Lung (tissue), 11 donors: ENCODE measurements at regions not wholly inside any gene's neighbourhood (a gene's known extent, or its start where the extent isn't known, plus 50 kb on each side); places are given as distances from the start of the nearest gene placed in this dataset.

Experiments
- ATAC-seq: fragments of 200-7000 bp; cut with Tn5 transposase; one replicate; pipeline ENCODE4 v1.9.1; 2020; ENCODE audit warnings: moderate number of reproducible peaks; ENCODE audit not compliant: insufficient read depth, low FRiP score
- DNase-seq, 3 donors: peaks; one replicate each; pipeline ENCODE4 v3.0.0-alpha.2; 2013 to 2017
- H3K27ac ChIP-seq, 2 donors: one replicate each; pipeline ENCODE4 v1.5.1; 2013; ENCODE audit warnings: mild to moderate bottlenecking in 2 of 2, moderate library complexity in 2 of 2, control low read depth in 1 of 2, inconsistent platforms in 1 of 2, low read depth in 1 of 2, low read length in 1 of 2
- H3K27me3 ChIP-seq, 3 donors: one replicate each; pipeline ENCODE4 v1.5.1; 2013; ENCODE audit warnings: low read length in 2 of 3; ENCODE audit not compliant: control insufficient read depth in 3 of 3, insufficient read depth in 3 of 3
- H3K36me3 ChIP-seq, 4 donors: one replicate each; pipeline ENCODE4 v1.5.1; 2013; ENCODE audit warnings: low read length in 4 of 4, mild to moderate bottlenecking in 1 of 4, moderate library complexity in 1 of 4; ENCODE audit not compliant: control insufficient read depth in 4 of 4, insufficient read depth in 4 of 4
- H3K4me1 ChIP-seq, 5 donors: one replicate each; pipeline ENCODE4 v1.5.1; 2013; ENCODE audit warnings: low read length in 5 of 5, mild to moderate bottlenecking in 2 of 5, moderate library complexity in 1 of 5; ENCODE audit not compliant: control insufficient read depth in 5 of 5, insufficient read depth in 5 of 5
- H3K4me3 ChIP-seq: one replicate; pipeline ENCODE4 v1.5.1; 2013; ENCODE audit warnings: mild to moderate bottlenecking, control low read depth, moderate library complexity
- H3K9ac ChIP-seq, 2 donors: one replicate each; pipeline ENCODE4 v1.5.1; 2013; ENCODE audit warnings: low read length in 2 of 2, control low read depth in 1 of 2; ENCODE audit not compliant: insufficient read depth in 1 of 2
- H3K9me3 ChIP-seq, 4 donors: one replicate each; pipeline ENCODE4 v1.5.1; 2013; ENCODE audit warnings: low read length in 3 of 4, mild to moderate bottlenecking in 1 of 4, moderate library complexity in 1 of 4; ENCODE audit not compliant: control insufficient read depth in 4 of 4, insufficient read depth in 3 of 4
- WGBS, 2 donors: extraction: QIAGEN DNeasy Blood & Tissue Kit; methylation state at CpG; one replicate each; pipeline ENCODE4 v1.1.7; 2013; 5-methylcytosine and 5-hydroxymethylcytosine counted together
- TF ChIP-seq, protein P1 (sequence below): IDR thresholded peaks from 2 replicates; pipeline ENCODE4 v1.5.1; 2012; ENCODE audit warnings: mild to moderate bottlenecking; ENCODE audit errors: control extremely low read depth, extremely low read depth
- donor health status: control.
- donor health status: control.
- donor health status: Bipolar disorder and iron deficiency.
- donor health status: healthy.
- donor health status: DM: yes; HTN: yes; CAD: no.

- DNase-seq (no peak), ATAC-seq (no peak)
- Histone ChIP-seq H3K9ac (no peak overlapping the region), H3K27ac (no peak overlapping the region), H3K4me1 (no peaks in the 10 kb centered on the region), H3K4me3 (no peak overlapping the region), H3K27me3 (no peaks in the 10 kb centered on the region), H3K9me3 (no peaks in the 10 kb centered on the region), H3K36me3 (no peaks in the 10 kb centered on the region)
- whole genome bisulfite sequencing, 2 donors, result 89 to 90% methylated on average over 4 of the region's 4 CpGs
- TF ChIP-seq, protein P1, sequence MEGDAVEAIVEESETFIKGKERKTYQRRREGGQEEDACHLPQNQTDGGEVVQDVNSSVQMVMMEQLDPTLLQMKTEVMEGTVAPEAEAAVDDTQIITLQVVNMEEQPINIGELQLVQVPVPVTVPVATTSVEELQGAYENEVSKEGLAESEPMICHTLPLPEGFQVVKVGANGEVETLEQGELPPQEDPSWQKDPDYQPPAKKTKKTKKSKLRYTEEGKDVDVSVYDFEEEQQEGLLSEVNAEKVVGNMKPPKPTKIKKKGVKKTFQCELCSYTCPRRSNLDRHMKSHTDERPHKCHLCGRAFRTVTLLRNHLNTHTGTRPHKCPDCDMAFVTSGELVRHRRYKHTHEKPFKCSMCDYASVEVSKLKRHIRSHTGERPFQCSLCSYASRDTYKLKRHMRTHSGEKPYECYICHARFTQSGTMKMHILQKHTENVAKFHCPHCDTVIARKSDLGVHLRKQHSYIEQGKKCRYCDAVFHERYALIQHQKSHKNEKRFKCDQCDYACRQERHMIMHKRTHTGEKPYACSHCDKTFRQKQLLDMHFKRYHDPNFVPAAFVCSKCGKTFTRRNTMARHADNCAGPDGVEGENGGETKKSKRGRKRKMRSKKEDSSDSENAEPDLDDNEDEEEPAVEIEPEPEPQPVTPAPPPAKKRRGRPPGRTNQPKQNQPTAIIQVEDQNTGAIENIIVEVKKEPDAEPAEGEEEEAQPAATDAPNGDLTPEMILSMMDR, result no peak
Observed at GRCh38 chr6:88361754-88362153, 195.6 kb upstream of the CNR1 start.

GRCh38 chr6:88361298-88361697, 195.2 kb upstream of the CNR1 start:
- DNase-seq (no peak), ATAC-seq (no peak)
- H3K4me1 ChIP-seq, result no peaks in the 10 kb centered on the region
- 69 to 79% methylated on average over 3 of the region's 3 CpGs for WGBS, 2 donors
- H3K27me3 ChIP-seq, result no peaks in the 10 kb centered on the region
- no peaks in the 10 kb centered on the region for H3K36me3 ChIP-seq
- H3K9ac ChIP-seq, result no peak overlapping the region
- no peak overlapping the region for H3K4me3 ChIP-seq
- H3K27ac ChIP-seq, result no peak overlapping the region
- no peaks in the 10 kb centered on the region for H3K9me3 ChIP-seq
- TF ChIP-seq, protein P1, result no peak

DNA sequence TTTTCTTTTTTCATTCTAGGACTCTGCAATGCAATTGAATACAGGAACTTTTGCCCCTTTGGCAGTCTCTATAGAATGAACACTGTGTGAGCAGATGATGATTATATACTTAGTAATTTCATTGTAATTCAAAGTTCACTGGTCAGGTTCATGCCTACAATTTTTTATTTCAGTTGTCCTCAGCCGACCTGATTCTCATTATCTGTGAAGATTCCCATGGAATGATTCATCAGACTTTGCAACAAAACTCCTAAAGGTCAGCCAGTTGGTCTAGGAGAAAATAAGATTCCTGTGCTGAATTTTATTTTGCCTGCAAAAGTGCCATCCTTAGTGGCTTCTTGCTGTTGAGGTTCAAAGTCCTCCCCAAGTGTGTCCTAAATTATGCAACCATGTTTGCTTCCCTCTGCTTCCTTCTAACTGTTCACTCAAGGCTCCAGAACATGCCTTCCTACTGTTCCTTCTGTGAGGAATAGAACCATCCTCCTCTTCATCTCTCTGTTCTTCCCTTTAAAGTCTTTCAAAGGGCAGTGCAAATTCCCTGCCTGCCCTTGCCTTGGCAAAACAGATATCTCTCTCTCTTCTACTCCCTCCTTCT, 194.2 kb upstream of the CNR1 start:
- ATAC-seq, result no peak
- H3K4me3 ChIP-seq, result no peak overlapping the region
- DNase-seq, result no peak
- H3K9me3 ChIP-seq, result no peaks in the 10 kb centered on the region
- no peak overlapping the region for H3K27ac ChIP-seq
- H3K27me3 ChIP-seq, result no peaks in the 10 kb centered on the region
- TF ChIP-seq, protein P1, result no peak
- no peak overlapping the region for H3K9ac ChIP-seq
- WGBS, 2 donors, result 61 to 62% methylated on average over 1 of the region's 1 CpG
- H3K36me3 ChIP-seq, result no peaks in the 10 kb centered on the region
- no peaks in the 10 kb centered on the region for H3K4me1 ChIP-seq

DNA sequence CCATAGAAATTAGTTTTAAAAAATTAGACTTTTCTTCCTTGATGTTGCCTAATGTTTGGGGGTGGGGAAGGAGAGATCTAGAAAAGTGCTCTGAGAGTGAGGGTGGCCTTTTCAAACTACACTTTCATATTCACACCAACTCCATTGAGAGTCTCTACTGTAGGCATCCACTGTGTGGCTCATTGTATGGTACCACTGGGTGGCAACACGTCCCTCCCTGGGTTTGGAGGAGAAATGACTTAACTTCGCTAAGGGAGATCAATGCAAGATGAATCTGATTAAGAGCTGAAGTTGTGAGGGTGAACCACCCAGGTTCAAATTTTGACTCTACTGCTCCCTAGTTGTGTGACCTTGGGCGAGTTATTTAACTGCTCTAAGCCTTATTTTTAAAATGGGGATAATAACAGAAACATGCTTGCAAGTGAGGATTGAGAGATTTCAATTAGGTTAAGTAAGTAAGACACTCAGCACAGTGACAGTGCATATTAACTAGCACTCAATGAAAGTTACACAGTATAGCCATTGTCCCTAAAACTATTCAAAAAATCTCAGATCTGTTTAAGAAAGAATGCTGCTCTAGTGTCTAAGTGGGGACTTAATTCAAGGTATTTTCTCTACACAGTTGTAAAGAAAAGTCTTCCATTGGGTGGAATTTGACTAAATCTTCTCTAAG, 193.5 kb upstream of the CNR1 start:
- Histone ChIP-seq H3K4me1 (no peaks in the 10 kb centered on the region), H3K9me3 (no peaks in the 10 kb centered on the region), H3K27ac (no peak overlapping the region), H3K27me3 (no peaks in the 10 kb centered on the region), H3K4me3 (no peak overlapping the region), H3K9ac (no peak overlapping the region), H3K36me3 (no peaks in the 10 kb centered on the region)
- ATAC-seq (no peak), DNase-seq (no peak)
- 72 to 79% methylated on average over 3 of the region's 3 CpGs for WGBS, 2 donors
- TF ChIP-seq, protein P1, result no peak
